ENCODE measurements at regions not wholly inside any gene's neighbourhood (a gene's known extent, or its start where the extent isn't known, plus 50 kb on each side); places are given as distances from the start of the nearest gene placed in this dataset.

DNA sequence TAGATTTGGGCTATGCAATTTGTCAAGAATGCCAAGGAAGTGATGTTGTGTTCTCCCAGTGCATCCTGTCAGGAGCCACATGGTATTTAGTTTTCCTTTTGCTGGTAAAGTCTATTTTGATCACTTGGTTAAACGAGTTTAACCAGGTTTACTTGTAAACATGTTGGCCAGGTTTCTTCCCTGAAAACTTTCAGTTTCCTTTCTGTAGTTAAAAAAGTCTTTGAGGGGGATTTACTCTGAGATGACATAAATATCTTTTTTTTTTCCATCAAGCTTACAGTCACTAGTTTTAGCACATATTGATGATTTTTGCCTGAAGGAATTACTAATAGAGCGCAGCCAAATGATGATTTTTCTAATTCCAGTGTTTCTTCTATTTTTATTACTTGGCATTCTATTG is 320.5 kb downstream of the PHF14 start:
- TF ChIP-seq RAD21 (IDR thresholded peaks at IDR 0.05; ENCODE audit: low read depth) (no peak), CREB1 (IDR thresholded peaks at IDR 0.05; ENCODE audit: low read depth) (no peak), TCF12 (IDR thresholded peaks at IDR 0.05; ENCODE audit: low read depth) (no peak), TAF1 (IDR thresholded peaks at IDR 0.05; ENCODE audit: low read depth) (no peak), EP300 (IDR thresholded peaks at IDR 0.05; ENCODE audit: borderline replicate concordance) (no peak), YY1 (IDR thresholded peaks at IDR 0.05; ENCODE audit: low read depth) (no peak), USF1 (IDR thresholded peaks at IDR 0.05) (no peak), NFIC (IDR thresholded peaks at IDR 0.05) (no peak), CEBPB (IDR thresholded peaks at IDR 0.05) (no peak), TEAD4 (IDR thresholded peaks at IDR 0.05) (no peak), EGR1 (IDR thresholded peaks at IDR 0.05) (no peak), ZBTB7A (IDR thresholded peaks at IDR 0.05; ENCODE audit: low read depth) (no peak), FOXM1 (IDR thresholded peaks at IDR 0.05; ENCODE audit: borderline replicate concordance, low read depth) (no peak)
- TF ChIP-seq, protein P1, sequence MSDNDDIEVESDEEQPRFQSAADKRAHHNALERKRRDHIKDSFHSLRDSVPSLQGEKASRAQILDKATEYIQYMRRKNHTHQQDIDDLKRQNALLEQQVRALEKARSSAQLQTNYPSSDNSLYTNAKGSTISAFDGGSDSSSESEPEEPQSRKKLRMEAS (IDR thresholded peaks at IDR 0.05), result no peak
- TF ChIP-seq, protein P2, sequence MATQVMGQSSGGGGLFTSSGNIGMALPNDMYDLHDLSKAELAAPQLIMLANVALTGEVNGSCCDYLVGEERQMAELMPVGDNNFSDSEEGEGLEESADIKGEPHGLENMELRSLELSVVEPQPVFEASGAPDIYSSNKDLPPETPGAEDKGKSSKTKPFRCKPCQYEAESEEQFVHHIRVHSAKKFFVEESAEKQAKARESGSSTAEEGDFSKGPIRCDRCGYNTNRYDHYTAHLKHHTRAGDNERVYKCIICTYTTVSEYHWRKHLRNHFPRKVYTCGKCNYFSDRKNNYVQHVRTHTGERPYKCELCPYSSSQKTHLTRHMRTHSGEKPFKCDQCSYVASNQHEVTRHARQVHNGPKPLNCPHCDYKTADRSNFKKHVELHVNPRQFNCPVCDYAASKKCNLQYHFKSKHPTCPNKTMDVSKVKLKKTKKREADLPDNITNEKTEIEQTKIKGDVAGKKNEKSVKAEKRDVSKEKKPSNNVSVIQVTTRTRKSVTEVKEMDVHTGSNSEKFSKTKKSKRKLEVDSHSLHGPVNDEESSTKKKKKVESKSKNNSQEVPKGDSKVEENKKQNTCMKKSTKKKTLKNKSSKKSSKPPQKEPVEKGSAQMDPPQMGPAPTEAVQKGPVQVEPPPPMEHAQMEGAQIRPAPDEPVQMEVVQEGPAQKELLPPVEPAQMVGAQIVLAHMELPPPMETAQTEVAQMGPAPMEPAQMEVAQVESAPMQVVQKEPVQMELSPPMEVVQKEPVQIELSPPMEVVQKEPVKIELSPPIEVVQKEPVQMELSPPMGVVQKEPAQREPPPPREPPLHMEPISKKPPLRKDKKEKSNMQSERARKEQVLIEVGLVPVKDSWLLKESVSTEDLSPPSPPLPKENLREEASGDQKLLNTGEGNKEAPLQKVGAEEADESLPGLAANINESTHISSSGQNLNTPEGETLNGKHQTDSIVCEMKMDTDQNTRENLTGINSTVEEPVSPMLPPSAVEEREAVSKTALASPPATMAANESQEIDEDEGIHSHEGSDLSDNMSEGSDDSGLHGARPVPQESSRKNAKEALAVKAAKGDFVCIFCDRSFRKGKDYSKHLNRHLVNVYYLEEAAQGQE (IDR thresholded peaks at IDR 0.05; ENCODE audit: low read depth), result no peak

- TF ChIP-seq, protein P1 (IDR thresholded peaks at IDR 0.05), result no peak
- TF ChIP-seq TAF1 (IDR thresholded peaks at IDR 0.05; ENCODE audit: low read depth) (no peak), CEBPB (IDR thresholded peaks at IDR 0.05) (no peak), TCF12 (IDR thresholded peaks at IDR 0.05; ENCODE audit: low read depth) (no peak), TEAD4 (IDR thresholded peaks at IDR 0.05) (no peak), EP300 (IDR thresholded peaks at IDR 0.05; ENCODE audit: borderline replicate concordance) (no peak), YY1 (IDR thresholded peaks at IDR 0.05; ENCODE audit: low read depth) (no peak), FOXM1 (IDR thresholded peaks at IDR 0.05; ENCODE audit: borderline replicate concordance, low read depth) (no peak), USF1 (IDR thresholded peaks at IDR 0.05) (no peak), RAD21 (IDR thresholded peaks at IDR 0.05; ENCODE audit: low read depth) (no peak), CREB1 (IDR thresholded peaks at IDR 0.05; ENCODE audit: low read depth) (no peak)
- TF ChIP-seq, protein P2 (IDR thresholded peaks at IDR 0.05; ENCODE audit: low read depth), result no peak
Measured at GRCh38 chr7:11294965-11295364, 321.3 kb downstream of the PHF14 start.

GRCh38 chr7:11297126-11297625 is 323.5 kb downstream of the PHF14 start:
- TF ChIP-seq EP300 (IDR thresholded peaks at IDR 0.05; ENCODE audit: borderline replicate concordance) (no peak), FOXM1 (IDR thresholded peaks at IDR 0.05; ENCODE audit: borderline replicate concordance, low read depth) (no peak), ZBTB7A (IDR thresholded peaks at IDR 0.05; ENCODE audit: low read depth) (no peak), RAD21 (IDR thresholded peaks at IDR 0.05; ENCODE audit: low read depth) (no peak), USF1 (IDR thresholded peaks at IDR 0.05) (no peak), CEBPB (IDR thresholded peaks at IDR 0.05) (no peak), NFIC (IDR thresholded peaks at IDR 0.05) (no peak), EGR1 (IDR thresholded peaks at IDR 0.05) (no peak), CREB1 (IDR thresholded peaks at IDR 0.05; ENCODE audit: low read depth) (no peak), TCF12 (IDR thresholded peaks at IDR 0.05; ENCODE audit: low read depth) (no peak), YY1 (IDR thresholded peaks at IDR 0.05; ENCODE audit: low read depth) (no peak), TEAD4 (IDR thresholded peaks at IDR 0.05) (no peak), TAF1 (IDR thresholded peaks at IDR 0.05; ENCODE audit: low read depth) (no peak)
- TF ChIP-seq, protein P2 (IDR thresholded peaks at IDR 0.05; ENCODE audit: low read depth), result no peak
- TF ChIP-seq, protein P1 (IDR thresholded peaks at IDR 0.05), result no peak

Data from Ishikawa (cell line).